B cell (primary cell): ENCODE measurements at regions not wholly inside any gene's neighbourhood (a gene's known extent, or its start where the extent isn't known, plus 50 kb on each side); places are given as distances from the start of the nearest gene placed in this dataset.

Source experiments
- ATAC-seq: fragments of 200-7000 bp; cut with Tn5 transposase; one replicate; pipeline ENCODE4 v1.10.0; 2021; ENCODE audit warnings: low read depth, mild to moderate bottlenecking, moderate number of reproducible peaks, moderate library complexity
- CTCF ChIA-PET: fragments of 350-600 bp; sonication (Branson Sonifier 250); formaldehyde crosslinking; loops from one replicate; lab custom pipeline; 2021; ENCODE audit warnings: antibody characterized with exemption, inconsistent platforms; lab: Charles Lee
- POLR2A ChIA-PET: fragments of 350-600 bp; sonication (Branson Sonifier 250); formaldehyde crosslinking; loops from one replicate; lab custom pipeline; 2021; ENCODE audit warnings: antibody characterized with exemption; lab: Charles Lee
- DNase-seq: peaks from one replicate; pipeline ENCODE4 v3.0.0; 2013
- H2AFZ ChIP-seq: 2 replicates; pipeline ENCODE4 v1.6.1; 2012; ENCODE audit warnings: mild to moderate bottlenecking, low read depth, low read length; ENCODE audit not compliant: insufficient read depth, poor library complexity, severe bottlenecking
- H3K27ac ChIP-seq, 2 donors: 1 replicate in 1 of 2; 2 replicates in 1 of 2; pipeline ENCODE4 v1.5.1; 2012 to 2013; ENCODE audit warnings: low read length in 2 of 2, mild to moderate bottlenecking in 2 of 2, moderate library complexity in 1 of 2
- H3K27me3 ChIP-seq, 4 experiments: fragments of 200-600 bp in 1 of 4; sonication (generic) in 1 of 4; replicated peaks in 1 of 4; 1 replicate in 2 of 4; 2 replicates in 2 of 4; pipeline versions ENCODE4 v1.6.1 to v1.7.0; 2013 to 2016; ENCODE audit warnings: low read length in 3 of 4, mild to moderate bottlenecking in 2 of 4, mixed read lengths in 1 of 4, moderate library complexity in 1 of 4; ENCODE audit not compliant: insufficient read depth in 4 of 4, control insufficient read depth in 3 of 4; ENCODE audit errors: control extremely low read depth in 1 of 4
- H3K36me3 ChIP-seq, 2 experiments: replicated peaks in 1 of 2; 1 replicate in 1 of 2; 2 replicates in 1 of 2; pipeline versions ENCODE4 v1.6.1 to v1.7.1; 2013; ENCODE audit warnings: low read length in 1 of 2; ENCODE audit not compliant: insufficient read depth in 2 of 2, control insufficient read depth in 1 of 2; ENCODE audit errors: control extremely low read depth in 1 of 2, extremely low read depth in 1 of 2
- H3K4me1 ChIP-seq, 2 donors: fragments of 200-600 bp in 1 of 2; sonication (generic) in 1 of 2; 1 replicate in 1 of 2; 2 replicates in 1 of 2; pipeline versions ENCODE4 v1.5.1 to v1.6.1; 2013 to 2017; ENCODE audit warnings: low read length in 2 of 2; ENCODE audit not compliant: control insufficient read depth in 2 of 2, insufficient read depth in 2 of 2
- H3K4me2 ChIP-seq: replicated peaks from 2 replicates; pipeline ENCODE3; 2012; ENCODE audit warnings: mild to moderate bottlenecking, low read depth, low read length; ENCODE audit not compliant: poor library complexity, severe bottlenecking
- H3K4me3 ChIP-seq, 5 experiments: fragments of 200-600 bp in 1 of 5; sonication (generic) in 1 of 5; 1 replicate in 3 of 5; 2 replicates in 2 of 5; pipeline versions ENCODE4 v1.5.1 to v1.7.0; 2011 to 2016; ENCODE audit warnings: low read length in 4 of 5, mild to moderate bottlenecking in 4 of 5, low read depth in 2 of 5, control low read depth in 1 of 5, moderate library complexity in 1 of 5; ENCODE audit not compliant: insufficient read depth in 1 of 5; ENCODE audit errors: control extremely low read depth in 1 of 5, extremely low read depth in 1 of 5
- H3K79me2 ChIP-seq: fragments of 200-600 bp; sonication (generic); one replicate; pipeline ENCODE4 v1.6.0; 2016; ENCODE audit warnings: low read length; ENCODE audit not compliant: control insufficient read depth, insufficient read depth
- H3K9ac ChIP-seq: fragments of 200-600 bp; sonication (generic); 2 replicates; pipeline ENCODE4 v1.6.1; 2017; ENCODE audit warnings: mild to moderate bottlenecking, low read length, moderate library complexity
- H3K9me3 ChIP-seq, 3 donors: one replicate each; pipeline versions ENCODE4 v1.6.1 to v1.7.1; 2013; ENCODE audit warnings: low read length in 2 of 3; ENCODE audit not compliant: control insufficient read depth in 2 of 3, insufficient read depth in 1 of 3; ENCODE audit errors: control extremely low read depth in 1 of 3
- H4K20me1 ChIP-seq: 2 replicates; pipeline ENCODE4 v1.6.0; 2012; ENCODE audit warnings: mild to moderate bottlenecking, low read length; ENCODE audit not compliant: insufficient read depth, control insufficient read depth, poor library complexity, severe bottlenecking
- H3K27ac Mint-ChIP-seq: one replicate; pipeline ENCODE4 v1.8.0; 2021; ENCODE audit warnings: mixed read lengths
- H3K27me3 Mint-ChIP-seq: one replicate; pipeline ENCODE4 v1.8.0; 2021; ENCODE audit warnings: mixed read lengths
- H3K4me1 Mint-ChIP-seq: one replicate; pipeline ENCODE4 v1.8.0; 2021; ENCODE audit warnings: mixed read lengths
- H3K4me3 Mint-ChIP-seq: one replicate; pipeline ENCODE4 v1.8.0; 2021; ENCODE audit warnings: mixed read lengths
- H3K9me3 Mint-ChIP-seq: one replicate; pipeline ENCODE4 v1.8.0; 2022; ENCODE audit warnings: mixed read lengths; ENCODE audit not compliant: insufficient read depth
- EZH2 ChIP-seq: IDR thresholded peaks from 2 replicates; pipeline ENCODE4 v1.6.1; 2012; ENCODE audit warnings: borderline replicate concordance, low read depth, mild to moderate bottlenecking, moderate library complexity, low read length; ENCODE audit not compliant: insufficient read depth, poor library complexity, severe bottlenecking
- WGBS: methylation state at CpG from one replicate; pipeline ENCODE4 v1.1.5; 2013; ENCODE audit warnings: missing lambda C conversion rate; ENCODE audit not compliant: insufficient coverage; 5-methylcytosine and 5-hydroxymethylcytosine counted together
- intact Hi-C: fragments of 100-400 bp; cut with micrococcal nuclease; formaldehyde crosslinking; loops from one replicate; pipeline ENCODE4 v1.10.0; 2022
- TF ChIP-seq, protein P1 (sequence below): fragments of 200-600 bp; IDR thresholded peaks from one replicate; pipeline ENCODE4 v1.8.0; 2022; ENCODE audit warnings: antibody characterized with exemption, mild to moderate bottlenecking

DNA sequence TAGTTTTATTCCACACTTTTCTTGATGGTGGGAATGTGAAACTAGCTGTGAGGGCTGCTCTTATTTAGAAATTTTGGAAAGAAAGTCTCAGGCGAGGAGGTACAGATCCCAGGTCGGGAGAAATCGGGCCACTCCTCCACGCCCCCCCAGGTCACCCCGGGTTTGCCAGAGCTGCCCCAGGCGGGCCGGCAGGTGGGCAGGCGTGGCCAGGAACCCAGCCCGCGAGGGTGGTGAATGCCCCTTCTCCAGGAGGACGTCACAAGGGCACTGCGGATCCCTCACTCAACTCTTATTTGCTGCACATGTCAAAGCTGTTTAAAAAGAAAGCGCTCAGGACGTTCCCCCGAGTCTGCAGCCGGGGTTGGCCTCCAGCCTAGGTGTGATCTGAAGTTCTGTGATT, 60.5 kb upstream of the SLCO4A1 start:
- H3K27me3 ChIP-seq = peaks cover 0 to 57% (median 10%) of the 10 kb centered on the region in 4 experiments
- H3K79me2 ChIP-seq = no peaks in the 10 kb centered on the region
- peaks cover 54% of the 10 kb centered on the region for H3K27me3 Mint-ChIP-seq
- H3K4me2 ChIP-seq = no peak overlapping the region
- peaks cover 0 to 3% (median 0%) of the 10 kb centered on the region in 3 donors for H3K9me3 ChIP-seq
- no peaks in the 10 kb centered on the region for H3K9me3 Mint-ChIP-seq
- H3K9ac ChIP-seq = no peak overlapping the region
- no peak for TF ChIP-seq EZH2
- no peaks in the 10 kb centered on the region for H3K4me1 ChIP-seq
- no peak overlapping the region for H3K4me3 ChIP-seq
- no peak overlapping the region for H3K27ac ChIP-seq
- H3K36me3 ChIP-seq = no peaks in the 10 kb centered on the region
- intact Hi-C loops = no loop called here
- POLR2A ChIA-PET = no interaction called here
- WGBS = 21% methylated on average over 15 of the region's 16 CpGs
- H3K27ac Mint-ChIP-seq = no peak overlapping the region
- CTCF ChIA-PET = no interaction called here
- no peaks in the 10 kb centered on the region for H4K20me1 ChIP-seq
- peaks cover 4% of the 10 kb centered on the region for H3K4me1 Mint-ChIP-seq
- no peak for DNase-seq
- no peak overlapping the region for H2AFZ ChIP-seq
- ATAC-seq = no peak
- no peak overlapping the region for H3K4me3 Mint-ChIP-seq

DNA sequence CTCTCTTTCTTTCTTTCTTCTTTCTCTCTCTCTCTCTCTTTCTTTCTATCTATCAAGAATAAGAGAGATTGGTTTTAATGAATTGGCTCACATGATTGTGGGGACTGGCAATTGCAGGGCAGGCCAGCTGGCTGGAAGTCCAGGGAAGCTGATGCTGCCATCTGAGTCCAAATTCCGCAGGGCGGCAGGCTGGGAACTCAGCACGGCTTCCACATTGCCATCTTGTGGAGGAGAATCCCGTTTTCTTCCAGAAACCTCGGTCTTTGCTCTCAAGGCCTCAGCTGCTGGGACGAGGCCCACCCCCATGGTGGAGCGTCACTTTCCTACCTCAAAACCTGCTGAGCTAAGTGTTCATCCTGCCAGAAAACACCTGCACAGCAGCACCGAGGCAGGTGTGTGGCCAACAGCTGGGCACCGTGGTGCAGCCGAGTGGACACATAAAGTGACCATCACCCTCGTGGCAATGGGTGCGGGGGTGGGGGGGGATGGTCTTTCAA, 58.8 kb upstream of the SLCO4A1 start:
- Histone ChIP-seq H4K20me1 (no peaks in the 10 kb centered on the region), H3K4me3 (no peak overlapping the region), H3K4me1 (no peaks in the 10 kb centered on the region), H3K27ac (no peak overlapping the region), H3K79me2 (no peaks in the 10 kb centered on the region), H3K9ac (no peak overlapping the region), H3K27me3 (peaks cover 0 to 54% (median 4%) of the 10 kb centered on the region in 4 experiments), H3K9me3 (peaks cover 0 to under 1% (median 0%) of the 10 kb centered on the region in 3 donors), H3K36me3 (no peaks in the 10 kb centered on the region), H2AFZ (no peak overlapping the region), H3K4me2 (no peak overlapping the region)
- no peak for DNase-seq
- intact Hi-C loops = no loop called here
- ChIA-PET POLR2A (no interaction called here), CTCF (no interaction called here)
- TF ChIP-seq, protein P1, sequence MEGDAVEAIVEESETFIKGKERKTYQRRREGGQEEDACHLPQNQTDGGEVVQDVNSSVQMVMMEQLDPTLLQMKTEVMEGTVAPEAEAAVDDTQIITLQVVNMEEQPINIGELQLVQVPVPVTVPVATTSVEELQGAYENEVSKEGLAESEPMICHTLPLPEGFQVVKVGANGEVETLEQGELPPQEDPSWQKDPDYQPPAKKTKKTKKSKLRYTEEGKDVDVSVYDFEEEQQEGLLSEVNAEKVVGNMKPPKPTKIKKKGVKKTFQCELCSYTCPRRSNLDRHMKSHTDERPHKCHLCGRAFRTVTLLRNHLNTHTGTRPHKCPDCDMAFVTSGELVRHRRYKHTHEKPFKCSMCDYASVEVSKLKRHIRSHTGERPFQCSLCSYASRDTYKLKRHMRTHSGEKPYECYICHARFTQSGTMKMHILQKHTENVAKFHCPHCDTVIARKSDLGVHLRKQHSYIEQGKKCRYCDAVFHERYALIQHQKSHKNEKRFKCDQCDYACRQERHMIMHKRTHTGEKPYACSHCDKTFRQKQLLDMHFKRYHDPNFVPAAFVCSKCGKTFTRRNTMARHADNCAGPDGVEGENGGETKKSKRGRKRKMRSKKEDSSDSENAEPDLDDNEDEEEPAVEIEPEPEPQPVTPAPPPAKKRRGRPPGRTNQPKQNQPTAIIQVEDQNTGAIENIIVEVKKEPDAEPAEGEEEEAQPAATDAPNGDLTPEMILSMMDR = no peak
- no peak for TF ChIP-seq EZH2
- H3K4me3 Mint-ChIP-seq = no peak overlapping the region
- WGBS = 66% methylated on average over 12 of the region's 12 CpGs
- H3K4me1 Mint-ChIP-seq = peaks cover 4% of the 10 kb centered on the region
- peaks cover 54% of the 10 kb centered on the region for H3K27me3 Mint-ChIP-seq
- ATAC-seq = no peak
- no peak overlapping the region for H3K27ac Mint-ChIP-seq
- H3K9me3 Mint-ChIP-seq = no peaks in the 10 kb centered on the region
